HepG2 (cell line): ENCODE measurements at regions not wholly inside any gene's neighbourhood (a gene's known extent, or its start where the extent isn't known, plus 50 kb on each side); places are given as distances from the start of the nearest gene placed in this dataset.
A peak's percentile ranks its signal among the peaks of the same experiment; 100 is the strongest.
"Not testable (repeated sequence)": the region's sequence is repeated elsewhere in the genome, so short reads cannot be mapped to it uniquely, and the experiment has no call there.

Source experiments
- ATAC-seq: fragments of 200-7000 bp; cut with Tn5 transposase; 3 replicates; pipeline ENCODE4 v1.9.1; 2020; ENCODE audit warnings: mild to moderate bottlenecking, moderate library complexity
- BruUV-seq: library from RNA; stranded (reverse); fragments of 400-500 nt; replicated peaks from 2 replicates; lab custom pipeline; 2021; lab: Mats Ljungman, UMichigan
- CTCF ChIA-PET: fragments of 300-600 bp; formaldehyde crosslinking; extraction: SDS; loops from one replicate; lab custom pipeline; 2021; ENCODE audit warnings: low total read pairs, inconsistent platforms, low intra/inter-chr PET ratio; lab: Yijun Ruan, JAX
- POLR2A ChIA-PET: fragments of 350-600 bp; sonication (Branson Sonifier 250); formaldehyde crosslinking; loops from one replicate; lab custom pipeline; 2020; ENCODE audit warnings: antibody characterized with exemption, inconsistent platforms; lab: Yijun Ruan, JAX
- DNase-seq: peaks from one replicate; pipeline ENCODE4 v3.0.0-alpha.2; 2015; ENCODE audit warnings: low spot score
- FAIRE-seq: peaks from 3 replicates; lab custom pipeline; 2011; peaks lifted over from hg19 to GRCh38; lab: Jason Lieb, UNC
- H2AFZ ChIP-seq: one replicate; pipeline ENCODE4 v1.6.1; 2011; ENCODE audit warnings: low read length, inconsistent platforms
- H3K27ac ChIP-seq: fragments of 300-600 bp; 3 replicates; pipeline ENCODE4 v1.8.0; 2011; ENCODE audit warnings: mixed run types, mild to moderate bottlenecking, mixed read lengths, low read length, inconsistent platforms; ENCODE audit not compliant: insufficient read depth; ENCODE audit errors: extremely low read length
- H3K27me3 ChIP-seq, 2 experiments: fragments of 200-600 bp in 1 of 2; 2 replicates in 1 of 2; 3 replicates in 1 of 2; pipeline versions ENCODE4 v1.6.0 to v1.8.0; 2011; ENCODE audit warnings: low read length in 2 of 2, mild to moderate bottlenecking in 2 of 2, moderate library complexity in 2 of 2, inconsistent platforms in 1 of 2; ENCODE audit not compliant: insufficient read depth in 2 of 2, control insufficient read depth in 1 of 2
- H3K36me3 ChIP-seq, 2 experiments: fragments of 200-600 bp in 1 of 2; replicated peaks in 1 of 2; 2 replicates in 1 of 2; 3 replicates in 1 of 2; pipeline versions ENCODE4 v1.5.1 to v1.8.0; 2011; ENCODE audit warnings: low read length in 2 of 2, inconsistent platforms in 1 of 2; ENCODE audit not compliant: insufficient read depth in 2 of 2, control insufficient read depth in 1 of 2
- H3K4me1 ChIP-seq: 2 replicates; pipeline ENCODE4 v1.5.1; 2012; ENCODE audit warnings: low read length, inconsistent platforms; ENCODE audit not compliant: insufficient read depth
- H3K4me2 ChIP-seq: 2 replicates; pipeline ENCODE4 v1.6.0; 2011; ENCODE audit warnings: low read depth, low read length, inconsistent platforms
- H3K4me3 ChIP-seq, 3 experiments: fragments of 200-600 bp in 1 of 3; sonication (generic), shearing (Covaris generic) in 1 of 3; replicated peaks in 1 of 3; 2 replicates each; pipeline ENCODE4 v1.5.1; 2011 to 2016; ENCODE audit warnings: low read length in 3 of 3, inconsistent platforms in 2 of 3, low read depth in 2 of 3, mild to moderate bottlenecking in 2 of 3, control low read depth in 1 of 3, mixed read lengths in 1 of 3; ENCODE audit not compliant: insufficient read depth in 1 of 3
- H3K79me2 ChIP-seq: one replicate; pipeline ENCODE4 v1.6.1; 2011; ENCODE audit warnings: low read length, inconsistent platforms; ENCODE audit not compliant: insufficient read depth
- H3K9ac ChIP-seq: 2 replicates; pipeline ENCODE4 v1.6.0; 2011; ENCODE audit warnings: mild to moderate bottlenecking, low read depth, low read length, inconsistent platforms; ENCODE audit not compliant: insufficient read depth
- H3K9me3 ChIP-seq: 2 replicates; pipeline ENCODE4 v1.5.1; 2012; ENCODE audit warnings: mild to moderate bottlenecking, low read length
- H4K20me1 ChIP-seq: 2 replicates; pipeline ENCODE4 v1.6.0; 2011; ENCODE audit warnings: inconsistent platforms, mild to moderate bottlenecking, low read length, moderate library complexity; ENCODE audit not compliant: insufficient read depth
- CTCF ChIP-seq: sonication (generic); formaldehyde crosslinking; IDR thresholded peaks from 2 replicates; pipeline ENCODE4 v1.5.0; 2020; ENCODE audit warnings: mild to moderate bottlenecking, missing genetic modification reagents, moderate library complexity
- SMC3 ChIP-seq: IDR thresholded peaks from 2 replicates; pipeline ENCODE4 v1.6.1; 2011; ENCODE audit warnings: low read length, improper control_type of control experiment
- STAG1 ChIP-seq: sonication (generic); formaldehyde crosslinking; IDR thresholded peaks from 2 replicates; pipeline ENCODE4 v1.4.0; 2020; ENCODE audit warnings: missing genetic modification reagents
- TFAP4 ChIP-seq: sonication (generic); IDR thresholded peaks from 2 replicates; pipeline ENCODE4 v1.6.1; 2016; ENCODE audit warnings: low read depth, borderline replicate concordance
- ZNF234 ChIP-seq: sonication (generic); formaldehyde crosslinking; conservative IDR thresholded peaks from 2 replicates; pipeline ENCODE4 v1.5.1; 2020; ENCODE audit warnings: mild to moderate bottlenecking, missing genetic modification reagents
- ZNF34 ChIP-seq: sonication (generic); formaldehyde crosslinking; IDR thresholded peaks from 2 replicates; pipeline ENCODE4 v1.4.0; 2020; ENCODE audit warnings: mild to moderate bottlenecking, missing genetic modification reagents, borderline replicate concordance
- WGBS: methylation state at CpG from one replicate; pipeline ENCODE4 v1.1.6; 2017; ENCODE audit warnings: low lambda C conversion rate; 5-methylcytosine and 5-hydroxymethylcytosine counted together
- in situ Hi-C: cut with HindIII; loops from 2 replicates; pipeline ENCODE4 v1.10.0; 2017; ENCODE audit warnings: low pct_unique_long_range_greater_than_20kb; ENCODE audit not compliant: extremely low pct_ligation_motif_present
- intact Hi-C: fragments of 100-400 bp; cut with micrococcal nuclease; formaldehyde crosslinking; loops from one replicate; pipeline ENCODE4 v1.10.0; 2022; ENCODE audit not compliant: unreplicated experiment

- Histone ChIP-seq H3K79me2 (no peaks in the 10 kb centered on the region), H3K4me1 (no peaks in the 10 kb centered on the region), H3K36me3 (no peaks in the 10 kb centered on the region), H3K9ac (no peak overlapping the region), H3K27me3 (no peaks in the 10 kb centered on the region), H4K20me1 (no peaks in the 10 kb centered on the region), H2AFZ (no peak overlapping the region), H3K9me3 (peaks cover 6% of the 10 kb centered on the region; the same call in 1 of the 2 replicates), H3K4me3 (no peak overlapping the region), H3K4me2 (no peak overlapping the region), H3K27ac (no peak overlapping the region)
- peak; percentile 2 for DNase-seq
- in situ Hi-C loops (loop anchor here (10.0 kb wide), 1 partner anchor 420 kb away; no protein-coding TSS in a partner anchor), intact Hi-C loops (no loop called here)
- TF ChIP-seq TFAP4 (no peak), STAG1 (CRISPR knock-in tag) (peak; percentile 24; the same call in 1 of the 2 replicates), SMC3 (peak; percentile 47; the same call in 1 of the 2 replicates), CTCF (CRISPR knock-in tag) (peak; percentile 48), ZNF34 (CRISPR knock-in tag) (no peak), ZNF234 (no peak)
- peak; percentile 79 for ATAC-seq
- BruUV-seq: no TSS peak
- ChIA-PET CTCF (interaction anchor here (1.1 kb wide), 1 partner anchor 419 kb away, joined by 6 read pairs; no protein-coding TSS in a partner anchor), POLR2A (no interaction called here)
- no peak for FAIRE-seq
- 3% methylated on average over 2 of the region's 2 CpGs for WGBS
Observed at GRCh38 chr3:154904328-154904727, 175.8 kb upstream of the MME start.

GRCh38 chr3:154902495-154902894, 177.6 kb upstream of the MME start:
- ATAC-seq, H3K27me3 ChIP-seq, H3K4me3 ChIP-seq, DNase-seq, CTCF ChIA-PET, FAIRE-seq, intact Hi-C loops, H3K36me3 ChIP-seq, H3K4me1 ChIP-seq, H2AFZ ChIP-seq, H4K20me1 ChIP-seq, H3K9ac ChIP-seq, H3K79me2 ChIP-seq, BruUV-seq, H3K4me2 ChIP-seq, H3K9me3 ChIP-seq, POLR2A ChIA-PET, H3K27ac ChIP-seq: not testable (repeated sequence)
- in situ Hi-C loops: loop anchor here (10.0 kb wide), 1 partner anchor 422 kb away; no protein-coding TSS in a partner anchor
